ENCODE measurements at regions not wholly inside any gene's neighbourhood (a gene's known extent, or its start where the extent isn't known, plus 50 kb on each side); places are given as distances from the start of the nearest gene placed in this dataset.

DNA sequence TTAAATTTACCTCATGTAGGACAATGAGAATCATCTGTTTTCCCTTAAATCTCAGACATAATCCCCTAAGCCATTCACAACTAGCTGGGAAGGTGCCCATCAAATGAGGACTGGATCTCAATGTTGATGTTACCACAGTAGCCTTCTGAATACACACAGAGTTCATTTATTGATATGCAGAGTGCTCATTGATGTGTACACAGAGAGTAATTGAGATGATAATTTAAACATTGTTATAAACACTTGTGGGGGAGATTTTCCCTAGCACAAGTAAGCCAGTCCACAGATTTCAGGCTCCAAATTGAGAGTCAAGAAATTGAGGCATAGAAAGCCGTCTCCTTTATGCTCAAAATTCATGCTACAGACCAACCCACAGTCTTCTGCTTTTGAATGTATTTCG lies 273.4 kb upstream of the TRPC5 start:
- TF ChIP-seq, protein P1, sequence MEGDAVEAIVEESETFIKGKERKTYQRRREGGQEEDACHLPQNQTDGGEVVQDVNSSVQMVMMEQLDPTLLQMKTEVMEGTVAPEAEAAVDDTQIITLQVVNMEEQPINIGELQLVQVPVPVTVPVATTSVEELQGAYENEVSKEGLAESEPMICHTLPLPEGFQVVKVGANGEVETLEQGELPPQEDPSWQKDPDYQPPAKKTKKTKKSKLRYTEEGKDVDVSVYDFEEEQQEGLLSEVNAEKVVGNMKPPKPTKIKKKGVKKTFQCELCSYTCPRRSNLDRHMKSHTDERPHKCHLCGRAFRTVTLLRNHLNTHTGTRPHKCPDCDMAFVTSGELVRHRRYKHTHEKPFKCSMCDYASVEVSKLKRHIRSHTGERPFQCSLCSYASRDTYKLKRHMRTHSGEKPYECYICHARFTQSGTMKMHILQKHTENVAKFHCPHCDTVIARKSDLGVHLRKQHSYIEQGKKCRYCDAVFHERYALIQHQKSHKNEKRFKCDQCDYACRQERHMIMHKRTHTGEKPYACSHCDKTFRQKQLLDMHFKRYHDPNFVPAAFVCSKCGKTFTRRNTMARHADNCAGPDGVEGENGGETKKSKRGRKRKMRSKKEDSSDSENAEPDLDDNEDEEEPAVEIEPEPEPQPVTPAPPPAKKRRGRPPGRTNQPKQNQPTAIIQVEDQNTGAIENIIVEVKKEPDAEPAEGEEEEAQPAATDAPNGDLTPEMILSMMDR (IDR thresholded peaks at IDR 0.05; ENCODE audit: borderline replicate concordance, extremely low read depth, low read length, poor library complexity, severe bottlenecking): no peak
- no peak for TF ChIP-seq EZH2 (IDR thresholded peaks at IDR 0.05; ENCODE audit: borderline replicate concordance, low read depth, low read length, severe bottlenecking)
